ENCODE measurements at regions not wholly inside any gene's neighbourhood (a gene's known extent, or its start where the extent isn't known, plus 50 kb on each side); places are given as distances from the start of the nearest gene placed in this dataset.
"Not testable (repeated sequence)": the region's sequence is repeated elsewhere in the genome, so short reads cannot be mapped to it uniquely, and the experiment has no call there.

DNA sequence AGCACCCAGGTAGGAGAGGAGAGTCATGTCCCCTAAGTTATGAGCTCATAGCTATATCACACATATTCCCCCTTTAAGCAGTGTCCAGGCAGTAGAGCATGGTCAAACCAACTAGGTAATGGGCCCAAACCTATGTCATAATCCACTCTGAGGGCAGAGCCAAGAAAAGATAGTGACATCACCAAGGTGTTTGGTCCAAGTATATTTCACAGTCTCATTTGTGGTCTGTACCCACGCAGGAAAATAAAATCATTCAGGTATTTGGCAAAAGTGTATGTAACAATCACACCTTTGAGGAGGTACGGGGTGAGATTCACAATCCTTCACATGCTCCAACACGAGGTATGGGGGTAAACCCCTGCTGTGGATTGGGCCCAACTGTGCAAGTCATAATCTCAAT lies 2112.8 kb downstream of the TP53TG3F start:
- DNase-seq (ENCODE audit: low read depth), result no peak

DNA sequence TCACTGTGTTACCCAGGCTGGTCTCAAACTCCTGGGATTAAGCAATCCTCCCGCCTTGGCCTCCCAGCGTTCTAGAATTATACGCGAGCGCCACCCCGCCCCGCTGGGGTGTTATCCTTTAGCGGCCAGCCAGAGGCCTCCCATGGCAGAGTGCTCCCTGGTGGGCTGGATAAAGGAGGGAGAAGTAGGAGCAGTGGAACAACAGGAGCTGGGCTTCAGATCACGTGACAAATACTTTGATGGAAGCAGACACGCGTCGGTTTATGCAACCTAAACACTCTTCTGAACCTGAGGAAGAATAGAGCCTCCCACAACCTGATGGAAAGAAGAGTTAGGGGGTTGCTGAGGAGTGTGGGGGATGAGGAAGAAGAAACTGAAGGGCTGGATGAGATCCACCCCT lies 2114.0 kb downstream of the TP53TG3F start:
- no peak for DNase-seq (ENCODE audit: low read depth)

DNA sequence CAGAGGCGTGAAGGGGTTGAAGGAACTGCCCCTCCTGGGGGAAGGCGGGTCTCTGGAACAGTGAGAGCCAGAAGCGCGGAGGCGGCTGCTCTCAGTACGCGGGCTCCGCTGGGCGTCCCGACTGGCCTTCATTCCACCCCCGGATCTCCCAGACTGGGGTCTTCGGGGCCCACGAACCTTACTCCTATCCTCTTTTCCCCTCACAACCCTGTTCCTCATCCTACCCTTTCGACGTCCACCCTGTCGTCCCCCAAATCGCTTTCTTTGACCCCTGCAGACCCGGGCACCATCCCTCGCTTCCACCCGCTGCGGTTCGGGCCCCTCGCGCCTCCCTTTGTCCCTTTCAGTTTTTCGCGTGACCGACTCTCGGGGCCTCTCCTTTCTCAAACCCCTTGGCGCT lies 2114.6 kb downstream of the TP53TG3F start:
- DNase-seq (ENCODE audit: low read depth), result no peak

DNA sequence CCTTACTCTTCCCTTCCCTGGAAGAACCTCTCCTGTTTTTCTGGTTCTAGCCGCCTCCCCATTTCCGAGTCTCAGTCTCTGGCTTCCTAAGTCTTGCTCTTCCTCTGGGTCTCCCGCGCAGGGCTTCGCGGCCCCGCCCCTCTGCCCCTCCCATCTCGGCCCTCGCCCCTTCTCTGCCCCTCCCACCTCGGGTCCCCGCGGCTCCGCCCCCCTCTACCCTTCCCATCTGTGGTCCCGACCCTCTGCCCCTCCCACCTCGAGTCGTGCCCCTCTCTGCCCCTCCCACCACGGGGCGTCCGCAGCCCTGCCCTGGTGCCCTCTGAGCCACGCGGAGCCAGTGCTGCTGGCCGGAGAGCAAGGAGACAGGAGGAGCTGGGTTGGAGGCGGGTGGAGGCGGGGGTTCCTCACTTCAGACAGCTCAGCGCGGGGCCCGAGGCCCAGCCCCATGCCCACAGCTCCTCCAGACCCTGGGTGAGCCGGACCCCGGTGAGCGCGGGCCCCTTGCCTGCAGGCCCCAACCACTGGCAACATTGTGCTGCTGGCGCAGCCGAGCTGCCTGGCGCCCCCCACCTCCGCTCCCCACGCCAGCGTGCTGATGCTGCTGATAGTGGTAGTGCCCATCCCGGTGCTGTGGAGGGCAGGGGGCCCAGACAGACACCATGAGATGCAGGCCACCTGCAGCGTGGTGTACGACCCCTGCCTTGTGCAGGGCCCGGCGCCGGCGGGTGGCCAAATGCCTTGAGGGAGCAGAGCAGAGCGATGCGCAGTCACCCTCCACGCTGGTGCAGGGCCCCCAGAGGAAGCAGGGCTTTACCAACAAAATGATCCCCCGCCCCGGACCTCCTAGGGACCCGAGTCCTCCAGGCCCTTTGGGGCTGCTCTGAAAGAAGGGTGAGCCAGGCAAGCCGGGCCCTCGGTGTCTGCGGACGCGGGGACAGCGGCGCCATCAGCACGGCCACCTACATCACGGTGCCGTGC lies 2115.3 kb downstream of the TP53TG3F start:
- DNase-seq (ENCODE audit: low read depth), result no peak

DNA sequence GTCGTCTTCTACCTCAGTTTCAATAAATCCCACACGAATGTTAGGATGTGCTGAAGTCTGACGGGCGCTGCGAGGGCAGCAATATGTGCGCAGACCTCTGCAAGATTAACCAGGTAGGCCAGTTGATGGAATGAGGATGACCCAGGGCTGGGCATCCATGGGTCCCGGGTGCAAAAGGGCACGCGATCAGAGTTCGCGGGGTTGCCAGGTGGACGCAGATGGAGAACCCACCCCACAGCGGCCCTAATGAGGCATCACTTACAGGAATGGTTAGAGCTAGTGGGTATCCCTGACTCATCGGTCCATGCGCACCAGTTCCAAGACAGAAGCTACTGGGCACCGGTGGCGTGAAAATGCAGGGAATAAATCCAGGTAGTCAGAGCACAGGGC lies 2116.0 kb downstream of the TP53TG3F start:
- no peak for DNase-seq (ENCODE audit: low read depth)

DNA sequence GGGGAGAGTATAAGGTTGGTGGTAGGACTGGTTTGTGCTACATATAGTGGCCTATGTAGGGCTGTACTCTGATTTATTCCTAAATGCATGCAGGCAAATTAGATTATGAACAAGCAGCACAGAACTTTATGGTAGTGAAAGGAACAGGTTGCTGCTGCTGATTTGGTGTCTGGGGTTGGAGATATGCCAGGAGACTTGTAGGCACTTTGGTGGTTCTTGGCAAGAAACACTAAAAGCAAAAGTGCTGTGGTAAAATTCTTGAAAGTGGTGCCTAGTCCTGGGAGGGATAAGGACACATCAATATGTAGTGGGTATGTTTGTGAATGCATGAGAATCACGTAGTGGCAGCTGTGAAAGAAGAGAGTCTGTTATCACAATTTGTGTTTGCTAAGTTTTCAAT lies 2126.0 kb downstream of the TP53TG3F start:
- no peak for DNase-seq (ENCODE audit: low read depth)

DNA sequence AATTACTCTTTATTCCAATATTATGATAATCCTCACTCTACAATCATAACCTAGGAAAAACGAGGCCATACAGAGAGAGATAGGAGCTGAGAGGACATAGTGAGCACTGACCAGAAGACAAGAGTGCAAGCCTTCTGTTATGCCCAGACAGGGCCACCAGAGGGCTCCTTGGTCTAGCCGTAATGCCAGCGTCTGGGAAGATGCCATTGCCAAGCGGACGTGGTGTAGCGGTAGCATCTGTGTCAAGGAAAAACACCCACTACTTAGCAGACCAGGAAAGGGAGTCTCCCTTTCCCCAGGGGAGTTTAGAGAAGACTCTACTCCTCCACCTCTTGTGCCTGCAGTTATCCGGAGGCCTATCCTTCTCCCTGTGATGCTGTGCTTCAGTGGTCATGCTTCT lies 2131.5 kb downstream of the TP53TG3F start:
- DNase-seq (ENCODE audit: low read depth), result not testable (repeated sequence)

DNA sequence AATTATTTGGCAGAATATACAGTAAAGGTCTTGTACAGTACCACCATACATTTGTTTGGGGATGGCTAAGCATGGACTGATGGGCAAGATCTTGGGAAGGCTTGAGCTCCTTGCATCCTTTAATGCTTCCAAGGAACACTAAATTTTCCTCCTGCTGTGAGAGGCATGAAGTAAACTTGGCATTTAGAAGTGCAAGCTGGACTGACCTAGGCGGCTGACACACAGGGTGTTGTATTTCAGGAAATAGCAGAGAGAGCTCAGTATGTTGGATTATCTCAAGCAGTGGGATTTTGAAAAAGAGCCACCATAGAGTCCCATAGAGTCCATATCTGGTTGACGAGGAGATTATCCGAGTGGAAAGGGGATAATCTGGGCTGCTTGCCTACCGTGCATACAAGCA lies 2137.1 kb downstream of the TP53TG3F start:
- DNase-seq (ENCODE audit: low read depth), result no peak

DNA sequence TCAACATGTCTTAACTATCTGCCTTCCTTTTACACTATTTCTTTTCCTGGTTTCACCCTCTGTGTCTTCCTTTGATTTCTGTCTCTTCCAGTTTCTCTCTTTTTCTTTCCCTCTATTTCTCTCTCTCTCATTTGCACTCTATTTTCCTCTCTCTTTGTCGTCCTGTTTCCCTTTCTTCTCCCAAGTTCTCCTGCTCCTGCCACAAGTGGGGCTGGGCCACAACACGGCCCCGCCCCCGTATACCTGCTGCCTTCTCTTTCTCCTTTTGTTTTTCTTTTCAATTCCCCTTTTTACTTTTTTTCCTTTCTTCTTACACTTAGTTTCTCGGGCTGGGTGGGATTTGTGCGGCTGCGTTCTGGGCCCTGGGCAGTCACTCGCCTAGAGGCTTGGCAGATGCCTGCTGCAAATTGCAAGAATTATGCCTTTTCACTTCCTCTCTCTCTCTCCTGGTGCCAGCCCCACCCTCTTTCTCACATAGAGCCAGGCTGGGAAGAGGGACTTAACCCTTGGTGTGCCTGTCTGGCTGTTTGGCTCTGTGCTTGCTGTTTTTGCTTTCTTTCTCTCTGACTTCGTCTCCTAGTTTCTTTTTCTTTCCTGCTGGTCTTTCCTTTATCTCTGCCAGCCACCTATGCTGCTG lies 2139.4 kb downstream of the TP53TG3F start:
- no peak for DNase-seq (ENCODE audit: low read depth)

DNA sequence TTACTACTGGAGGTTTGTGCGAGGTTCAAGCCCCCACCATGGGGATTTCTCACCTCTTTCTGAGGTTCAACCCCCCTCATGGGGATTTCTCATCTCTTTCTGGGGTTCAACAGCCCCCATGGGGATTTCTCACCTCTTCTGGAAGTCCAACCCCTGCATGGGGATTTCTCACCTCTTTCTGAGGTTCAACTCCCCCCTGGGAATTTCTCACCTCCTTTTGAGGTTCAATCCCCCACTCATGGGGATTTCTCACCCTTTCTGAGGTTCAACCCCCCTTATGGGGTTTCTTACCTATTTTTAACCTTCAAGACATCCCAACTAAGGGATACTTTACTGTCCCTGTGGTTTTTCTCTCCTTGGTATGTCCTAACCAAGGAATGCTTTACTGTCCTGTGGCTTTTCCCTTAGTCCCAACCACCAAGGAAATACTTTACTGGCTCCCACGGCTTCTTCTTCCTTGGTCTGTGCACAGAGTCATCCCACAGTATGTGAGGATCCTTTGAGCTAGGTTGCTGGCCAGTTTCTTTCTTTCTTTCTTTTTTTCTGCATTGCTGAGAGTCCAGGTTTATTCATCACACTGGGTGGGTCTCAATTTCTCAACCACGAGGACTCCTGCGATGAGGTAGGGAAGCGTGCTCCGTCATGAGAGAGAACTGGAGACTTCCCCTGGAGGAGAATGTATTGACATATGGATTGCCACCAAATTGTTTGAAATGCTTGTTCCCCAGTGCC lies 2140.2 kb downstream of the TP53TG3F start:
- no peak for DNase-seq (ENCODE audit: low read depth)

DNA sequence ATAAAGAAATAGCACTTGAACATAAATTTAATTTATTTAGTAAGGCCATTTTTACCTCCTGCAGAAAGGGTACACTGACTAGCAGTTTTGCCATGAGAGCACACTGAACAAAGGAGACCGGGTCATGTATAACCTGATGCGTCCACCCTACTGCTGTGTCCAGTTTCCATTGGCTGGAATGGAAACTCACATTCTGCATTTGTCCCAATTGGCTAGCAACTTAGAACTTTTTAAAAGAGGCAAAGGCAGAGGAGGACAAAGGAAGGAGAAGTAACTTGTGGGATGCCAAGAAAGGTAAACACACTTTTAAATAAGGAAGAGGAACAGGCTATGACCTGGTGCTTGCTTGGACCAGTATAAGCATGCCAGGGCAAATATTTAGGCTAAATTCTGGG lies 2140.7 kb downstream of the TP53TG3F start:
- DNase-seq (ENCODE audit: low read depth), result not testable (repeated sequence)

DNA sequence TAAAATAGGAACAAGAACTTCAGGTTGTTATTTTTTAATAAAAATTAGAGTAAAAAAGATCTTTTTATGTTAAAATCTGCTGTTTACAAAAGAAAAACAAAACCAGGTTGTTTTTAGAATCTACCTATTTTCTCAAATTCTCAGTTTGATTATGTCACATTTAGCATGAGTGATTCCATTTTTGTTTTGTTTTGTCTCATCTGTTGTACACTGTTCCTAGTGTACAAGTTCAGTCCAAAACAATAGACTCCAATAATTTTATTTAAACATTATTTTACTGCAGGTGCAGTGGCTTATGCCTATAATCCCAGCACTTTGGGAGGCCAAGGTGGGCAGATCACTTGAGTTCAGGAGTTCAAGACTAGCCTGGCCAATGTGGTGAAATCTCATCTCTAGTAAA lies 2142.7 kb downstream of the TP53TG3F start:
- DNase-seq (ENCODE audit: low read depth), result no peak

DNA sequence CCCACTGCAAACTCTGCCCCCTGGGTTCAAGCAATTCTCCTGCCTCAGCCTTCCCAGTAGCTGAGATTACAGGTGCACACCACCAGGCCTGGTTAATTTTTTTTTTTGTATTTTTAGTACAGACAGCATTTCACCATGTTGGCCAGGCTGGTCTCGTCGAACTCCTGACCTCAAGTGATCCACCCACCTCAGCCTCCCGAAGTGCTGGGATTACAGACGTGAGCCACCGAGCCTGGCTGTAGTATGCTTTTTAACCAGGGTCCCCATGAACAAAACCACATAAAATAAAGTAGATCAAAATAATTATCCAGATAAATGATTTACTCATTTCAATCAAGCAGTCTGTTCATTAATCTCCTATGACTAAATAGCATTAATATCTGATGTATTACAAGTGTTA lies 2144.0 kb downstream of the TP53TG3F start:
- DNase-seq (ENCODE audit: low read depth), result not testable (repeated sequence)

DNA sequence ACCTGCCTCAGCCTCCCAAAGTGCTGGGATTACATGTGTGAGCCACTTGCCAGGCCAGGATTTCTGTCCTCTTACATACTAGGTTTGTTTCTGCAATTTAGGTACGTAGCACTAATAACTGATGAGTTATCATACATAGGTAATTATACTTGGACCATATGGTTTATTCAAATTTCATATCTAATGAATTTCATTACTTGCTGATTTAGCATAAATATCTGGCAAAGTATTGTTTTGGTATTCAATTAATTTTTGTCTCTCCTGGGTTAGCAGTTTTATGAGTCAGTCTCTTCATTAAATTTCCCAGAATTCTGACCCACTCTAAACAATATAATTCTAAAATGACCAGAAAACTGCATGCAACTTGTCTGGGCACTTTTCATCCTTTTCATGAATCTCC lies 2146.5 kb downstream of the TP53TG3F start:
- DNase-seq (ENCODE audit: low read depth), result no peak

DNA sequence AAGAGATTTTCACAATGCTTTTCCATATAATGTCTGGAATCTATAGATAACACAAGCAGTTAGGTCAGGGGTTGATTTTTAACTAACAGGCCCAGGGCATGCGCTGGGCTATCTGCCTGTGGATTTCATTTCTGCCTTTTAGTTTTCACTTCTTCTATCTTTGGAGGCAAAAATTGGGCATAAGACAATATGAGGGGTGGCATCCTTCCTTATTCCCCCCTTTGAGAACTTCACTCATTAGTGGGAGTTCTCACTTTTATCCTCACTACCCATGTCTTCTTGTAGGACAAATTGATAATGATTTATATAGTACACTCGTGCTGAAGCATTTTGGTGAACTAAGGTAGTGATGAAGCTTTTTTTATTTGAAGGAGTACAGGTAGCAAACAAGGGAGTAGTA lies 2155.5 kb downstream of the TP53TG3F start:
- peak; percentile 5 for DNase-seq (ENCODE audit: low read depth)

DNA sequence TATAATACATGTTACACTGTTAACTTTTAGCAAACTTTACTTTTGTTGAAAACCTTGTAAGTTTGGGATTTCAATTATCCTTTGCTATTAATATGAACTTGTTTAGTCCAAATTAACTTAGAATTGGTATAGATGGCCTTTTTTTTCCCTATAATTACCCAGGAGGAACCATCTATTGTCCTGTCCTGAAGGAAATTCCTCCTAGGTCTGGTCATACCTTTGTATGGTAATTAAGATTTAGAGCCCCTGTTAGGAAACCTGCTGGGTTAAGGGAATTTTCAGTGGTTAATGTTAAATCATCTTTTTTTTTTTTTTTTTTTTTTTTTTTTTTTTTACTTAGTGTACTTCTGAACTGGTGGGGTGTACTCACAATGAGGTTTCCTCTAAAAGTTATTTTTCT lies 2159.8 kb downstream of the TP53TG3F start:
- not testable (repeated sequence) for DNase-seq (ENCODE audit: low read depth)

DNA sequence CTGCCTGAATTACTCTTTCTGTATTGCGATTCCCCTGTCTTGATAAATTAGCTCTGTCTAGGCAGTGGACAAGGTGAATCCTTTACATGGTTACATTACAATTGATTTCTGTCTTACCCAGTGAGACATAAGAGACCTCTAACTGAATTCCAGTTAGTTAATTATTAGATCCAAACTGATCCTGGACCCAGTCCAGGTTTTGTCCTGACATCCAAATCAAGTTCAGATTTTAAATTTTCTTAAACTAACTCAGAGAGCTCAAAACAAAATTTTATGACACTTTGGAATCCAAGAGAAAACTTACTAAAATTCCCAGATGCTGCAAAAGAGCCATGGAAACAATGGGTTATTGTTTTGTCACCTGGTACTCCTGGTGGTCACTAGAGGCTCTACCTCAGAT lies 2166.6 kb downstream of the TP53TG3F start:
- DNase-seq (ENCODE audit: low read depth), result no peak

DNA sequence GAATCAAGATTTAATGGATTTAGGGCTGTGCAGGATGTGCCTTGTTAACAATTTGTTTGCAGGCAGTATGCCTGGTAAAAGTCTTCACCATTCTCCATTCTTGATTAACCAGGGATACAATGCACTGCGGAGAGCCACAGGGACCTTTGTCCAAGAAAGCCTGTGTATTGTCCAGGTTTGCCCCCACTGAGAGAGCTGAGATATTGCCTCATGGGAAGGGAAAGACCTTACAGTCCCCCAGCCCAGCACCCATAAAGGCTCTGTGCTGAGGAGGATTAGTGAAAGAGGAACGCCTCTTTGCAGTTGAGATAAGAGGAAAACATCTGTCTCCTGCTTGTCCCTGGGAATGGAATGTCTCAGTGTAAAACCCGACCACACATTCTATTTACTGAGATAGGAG lies 2169.6 kb downstream of the TP53TG3F start:
- DNase-seq (ENCODE audit: low read depth), result no peak

DNA sequence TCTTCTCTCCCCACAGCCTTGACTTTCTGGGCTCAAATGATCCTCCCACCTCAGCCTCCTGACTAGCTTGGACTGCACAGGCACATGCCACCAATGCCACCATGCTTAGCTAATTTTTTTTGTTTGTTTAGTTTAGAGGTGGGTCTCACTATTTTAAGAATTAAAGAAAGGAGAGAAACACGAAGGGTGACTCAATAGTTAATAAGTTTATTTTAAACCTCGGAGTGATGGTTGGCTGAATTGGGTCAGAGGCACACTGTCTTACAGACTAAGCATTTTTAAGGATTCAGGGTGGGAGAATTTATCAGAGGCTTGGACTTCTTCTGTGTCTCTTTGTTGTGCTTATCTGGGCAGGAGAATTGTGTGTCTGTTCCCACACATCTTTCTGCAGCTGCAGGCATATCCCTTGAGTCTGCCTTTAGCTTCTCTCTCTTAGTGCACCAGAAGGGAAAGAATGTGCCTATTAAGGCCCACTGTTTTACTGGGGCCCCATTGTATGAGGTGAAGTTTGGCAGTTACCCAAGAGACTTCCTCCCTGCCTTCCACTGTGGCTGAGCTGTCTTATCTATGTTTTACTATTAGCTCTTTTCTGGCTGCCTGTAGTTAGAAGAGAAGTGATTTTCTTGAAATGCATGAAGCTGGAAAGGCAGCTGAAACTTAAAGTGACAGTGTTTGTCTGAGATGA lies 2172.0 kb downstream of the TP53TG3F start:
- DNase-seq (ENCODE audit: low read depth), result no peak

DNA sequence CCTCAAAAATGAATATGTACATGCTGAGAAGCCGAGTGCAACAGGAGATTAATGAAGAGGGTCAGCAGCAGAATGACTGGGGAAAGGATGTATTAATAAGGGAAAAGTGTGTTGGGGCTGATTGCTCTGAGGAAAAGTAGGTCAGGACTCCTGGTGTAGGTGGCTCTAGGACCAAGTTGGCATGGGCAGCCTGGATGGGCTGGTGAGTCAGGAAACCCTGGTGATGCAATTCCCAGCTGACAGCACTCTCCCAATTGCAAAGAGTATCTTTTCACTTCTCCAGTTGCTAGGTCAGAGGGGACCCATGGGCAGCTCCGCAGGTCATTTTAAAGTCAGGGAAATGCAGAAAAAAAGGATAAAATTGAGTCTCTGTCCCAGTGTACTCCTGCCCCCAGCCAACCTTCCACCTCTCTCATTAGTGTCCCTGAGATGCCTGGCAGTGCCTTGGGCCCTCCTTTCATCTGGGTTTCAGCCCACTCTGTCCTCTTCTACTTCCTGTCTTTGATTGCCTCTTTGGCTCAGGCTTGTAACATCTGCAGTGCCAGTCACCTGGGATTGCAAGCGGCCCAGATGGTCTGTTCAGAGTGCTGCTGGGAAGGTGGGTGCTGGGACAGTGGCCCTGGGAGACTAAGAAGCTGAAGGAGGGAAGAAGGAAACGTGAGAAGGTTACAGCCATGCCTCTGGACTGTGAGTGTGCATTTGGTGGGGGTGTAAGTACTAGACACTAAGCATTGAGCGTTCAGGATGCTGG lies 2177.2 kb downstream of the TP53TG3F start:
- DNase-seq (ENCODE audit: low read depth), result no peak

DNA sequence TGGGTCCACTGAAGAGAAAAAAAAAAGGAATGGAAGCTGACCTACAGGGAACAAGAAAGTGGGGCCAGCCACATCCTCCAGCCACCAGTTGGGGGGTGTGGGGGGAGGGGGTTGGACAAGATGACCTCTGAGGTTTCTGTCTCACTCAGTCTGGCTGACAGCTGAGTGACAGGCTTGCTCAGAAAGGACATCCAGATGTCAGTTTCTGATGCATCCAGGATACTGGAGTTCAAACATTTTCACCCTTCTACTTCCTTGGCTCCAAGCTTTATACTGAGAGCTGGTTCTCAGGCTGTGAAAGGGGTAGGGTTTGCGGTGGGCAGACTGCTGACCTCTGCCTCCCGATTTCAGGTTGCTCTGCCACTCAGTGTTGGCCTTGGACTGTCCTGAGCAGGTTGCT lies 2178.3 kb downstream of the TP53TG3F start:
- DNase-seq (ENCODE audit: low read depth), result no peak

All from RPMI7951 (cell line).